Dendritic cell treated with granulocyte-macrophage colony-stimulating factor and Interleukin-4, amounts not matched to agents 40 ng/mL and 50 ng/mL, for 4 days (primary cell): ENCODE measurements at regions not wholly inside any gene's neighbourhood (a gene's known extent, or its start where the extent isn't known, plus 50 kb on each side); places are given as distances from the start of the nearest gene placed in this dataset.

Experiments
- H3K27ac Mint-ChIP-seq: one replicate; pipeline ENCODE4 v1.8.0; 2022; ENCODE audit warnings: mild to moderate bottlenecking, mixed read lengths
- H3K27me3 Mint-ChIP-seq: one replicate; pipeline ENCODE4 v1.8.0; 2022; ENCODE audit warnings: mild to moderate bottlenecking, mixed read lengths
- H3K36me3 Mint-ChIP-seq: one replicate; pipeline ENCODE4 v1.8.0; 2022; ENCODE audit warnings: low read depth, mixed read lengths
- H3K4me1 Mint-ChIP-seq: one replicate; pipeline ENCODE4 v1.8.0; 2022; ENCODE audit warnings: low read depth, mixed read lengths
- H3K4me3 Mint-ChIP-seq: one replicate; pipeline ENCODE4 v1.8.0; 2022; ENCODE audit warnings: mild to moderate bottlenecking, moderate library complexity, mixed read lengths
- H3K9me3 Mint-ChIP-seq: one replicate; pipeline ENCODE4 v1.8.0; 2022; ENCODE audit warnings: mixed read lengths
- intact Hi-C: fragments of 100-400 bp; cut with micrococcal nuclease; formaldehyde crosslinking; loops from one replicate; pipeline ENCODE4 v1.15.0; 2022

DNA sequence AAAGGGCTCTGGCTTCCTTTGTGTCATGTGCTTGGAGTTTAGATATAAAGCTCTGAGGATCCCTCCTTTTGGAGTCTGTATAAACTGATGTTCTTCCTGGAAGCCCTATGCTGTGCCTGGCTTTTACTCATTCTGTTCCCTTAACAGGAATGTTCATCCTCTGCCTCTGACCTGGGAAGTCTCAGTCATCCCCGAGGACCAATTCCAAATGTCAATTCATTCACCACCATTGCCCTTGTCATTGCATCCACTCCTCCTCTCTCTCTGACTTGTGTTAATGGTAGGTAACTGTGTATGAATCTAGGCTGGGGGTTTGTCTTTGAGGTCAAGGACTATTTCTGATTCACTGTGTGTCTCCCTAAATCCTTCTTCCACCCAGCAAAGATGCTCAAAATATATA, 204.2 kb upstream of the CAMK1G start:
- Mint-ChIP-seq H3K27me3 (peaks cover 7% of the 10 kb centered on the region), H3K4me1 (no peaks in the 10 kb centered on the region), H3K36me3 (no peaks in the 10 kb centered on the region), H3K27ac (no peak overlapping the region), H3K4me3 (no peak overlapping the region), H3K9me3 (no peaks in the 10 kb centered on the region)
- intact Hi-C loops, result no loop called here

- Mint-ChIP-seq H3K27ac (no peak overlapping the region), H3K9me3 (no peaks in the 10 kb centered on the region), H3K27me3 (peaks cover 4% of the 10 kb centered on the region), H3K4me1 (no peaks in the 10 kb centered on the region), H3K36me3 (no peaks in the 10 kb centered on the region), H3K4me3 (no peak overlapping the region)
- intact Hi-C loops, result no loop called here
These were observed 203.1 kb upstream of the CAMK1G start for GRCh38 chr1:209380420-209380819.

DNA sequence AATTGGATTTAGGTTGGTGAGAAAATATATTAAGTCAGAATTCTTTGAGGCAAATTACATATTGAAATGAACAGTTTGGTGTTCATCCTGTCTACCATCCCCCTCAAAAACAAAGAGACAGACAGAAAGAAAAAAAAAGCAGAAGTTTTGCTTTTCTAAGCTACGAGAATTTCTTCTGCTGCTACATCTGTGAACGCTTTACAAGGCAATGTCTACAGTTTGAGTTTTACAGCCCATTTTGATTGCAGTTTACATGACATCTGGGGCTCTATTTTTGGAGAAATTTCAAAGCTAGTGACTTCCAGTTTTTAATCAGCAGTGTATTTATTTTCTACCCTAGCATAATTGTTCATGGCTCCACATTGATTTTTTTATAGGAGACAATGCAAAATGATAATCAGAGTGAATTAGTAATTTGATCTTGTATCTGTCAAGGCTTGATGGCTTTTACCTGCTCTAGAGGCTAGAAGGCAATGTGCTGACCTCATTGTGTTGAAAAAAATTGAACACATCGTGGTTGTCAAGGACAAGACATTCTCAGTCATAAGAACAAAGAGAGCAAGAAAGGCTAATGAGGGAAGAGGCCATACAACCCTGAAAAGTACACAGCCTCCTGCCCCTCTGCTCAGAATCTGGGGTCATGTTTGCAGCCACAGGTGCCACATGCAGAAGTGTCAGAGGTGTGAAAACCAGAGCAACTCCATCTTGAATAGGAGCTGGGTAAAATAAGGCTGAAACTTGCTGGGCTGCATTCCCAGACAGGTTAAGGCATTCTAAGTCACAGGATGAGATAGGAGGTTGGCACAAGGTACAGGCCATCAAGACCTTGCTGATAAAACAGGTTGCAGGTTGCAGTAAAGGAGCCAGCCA, 201.0 kb upstream of the CAMK1G start:
- no peaks in the 10 kb centered on the region for H3K36me3 Mint-ChIP-seq
- H3K27ac Mint-ChIP-seq, result no peak overlapping the region
- H3K27me3 Mint-ChIP-seq, result peaks cover 4% of the 10 kb centered on the region
- H3K4me3 Mint-ChIP-seq, result no peak overlapping the region
- H3K9me3 Mint-ChIP-seq, result no peaks in the 10 kb centered on the region
- intact Hi-C loops, result no loop called here
- H3K4me1 Mint-ChIP-seq, result no peaks in the 10 kb centered on the region

GRCh38 chr1:209383422-209383821, 200.1 kb upstream of the CAMK1G start:
- intact Hi-C loops, result no loop called here

DNA sequence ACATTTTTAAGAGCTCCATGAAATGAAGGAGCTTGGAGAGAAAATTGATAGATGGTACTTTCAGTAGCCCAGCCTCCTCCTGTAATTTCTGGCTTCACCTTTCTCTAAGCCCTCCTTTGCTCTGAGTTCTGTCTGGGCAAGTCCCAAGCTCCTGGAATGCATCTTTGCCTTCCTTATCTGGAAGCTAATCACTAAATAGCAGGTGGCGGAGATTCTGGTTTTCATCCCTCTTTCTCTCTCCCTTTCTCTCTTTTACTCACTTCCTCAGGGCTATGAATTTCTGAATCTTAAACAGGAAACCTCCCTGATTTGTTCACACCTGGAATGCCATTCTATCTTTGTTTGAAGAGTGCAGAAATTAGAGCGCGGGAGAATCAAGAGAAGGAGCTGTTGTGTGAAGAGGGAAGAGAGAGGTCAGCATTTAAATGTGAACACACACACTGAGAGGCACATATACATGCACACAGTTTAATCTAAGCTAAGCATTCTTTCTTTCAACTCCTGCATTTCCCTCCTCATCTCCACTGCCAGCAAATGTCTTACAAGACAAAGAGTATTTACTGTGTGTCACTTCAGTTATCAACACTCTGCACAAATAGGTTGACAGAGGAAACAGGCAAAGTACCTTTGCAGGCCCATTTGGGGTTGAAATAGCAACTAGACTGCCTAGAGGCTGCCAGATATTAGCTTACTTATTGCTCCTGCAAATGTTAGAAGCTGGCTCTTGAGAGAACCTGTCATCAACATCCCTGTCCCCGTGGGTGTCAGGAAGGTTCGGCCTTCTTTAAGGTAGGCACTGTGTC, 199.4 kb upstream of the CAMK1G start:
- Mint-ChIP-seq H3K36me3 (no peaks in the 10 kb centered on the region), H3K4me1 (peaks cover 6% of the 10 kb centered on the region), H3K4me3 (no peak overlapping the region), H3K9me3 (no peaks in the 10 kb centered on the region), H3K27ac (no peak overlapping the region), H3K27me3 (peaks cover 1% of the 10 kb centered on the region)
- intact Hi-C loops, result no loop called here

More at GRCh38 chr1:209383422-209383821, 200.1 kb upstream of the CAMK1G start:
- H3K4me1 Mint-ChIP-seq, result no peaks in the 10 kb centered on the region
- H3K36me3 Mint-ChIP-seq, result no peaks in the 10 kb centered on the region
- no peak overlapping the region for H3K27ac Mint-ChIP-seq
- peaks cover 2% of the 10 kb centered on the region for H3K27me3 Mint-ChIP-seq
- H3K9me3 Mint-ChIP-seq, result no peaks in the 10 kb centered on the region
- no peak overlapping the region for H3K4me3 Mint-ChIP-seq

- H3K9me3 Mint-ChIP-seq, result no peaks in the 10 kb centered on the region
- H3K36me3 Mint-ChIP-seq, result no peaks in the 10 kb centered on the region
- no peaks in the 10 kb centered on the region for H3K27me3 Mint-ChIP-seq
- peaks cover 11% of the 10 kb centered on the region for H3K4me1 Mint-ChIP-seq
- no peak overlapping the region for H3K4me3 Mint-ChIP-seq
- intact Hi-C loops, result no loop called here
- no peak overlapping the region for H3K27ac Mint-ChIP-seq
These were observed 198.6 kb upstream of the CAMK1G start for GRCh38 chr1:209384710-209385550.

- intact Hi-C loops, result no loop called here
- Mint-ChIP-seq H3K36me3 (no peaks in the 10 kb centered on the region), H3K27ac (no peak overlapping the region), H3K9me3 (no peaks in the 10 kb centered on the region), H3K27me3 (no peaks in the 10 kb centered on the region), H3K4me3 (no peak overlapping the region), H3K4me1 (peaks cover 11% of the 10 kb centered on the region)
These were observed 197.4 kb upstream of the CAMK1G start for GRCh38 chr1:209386156-209386555.

DNA sequence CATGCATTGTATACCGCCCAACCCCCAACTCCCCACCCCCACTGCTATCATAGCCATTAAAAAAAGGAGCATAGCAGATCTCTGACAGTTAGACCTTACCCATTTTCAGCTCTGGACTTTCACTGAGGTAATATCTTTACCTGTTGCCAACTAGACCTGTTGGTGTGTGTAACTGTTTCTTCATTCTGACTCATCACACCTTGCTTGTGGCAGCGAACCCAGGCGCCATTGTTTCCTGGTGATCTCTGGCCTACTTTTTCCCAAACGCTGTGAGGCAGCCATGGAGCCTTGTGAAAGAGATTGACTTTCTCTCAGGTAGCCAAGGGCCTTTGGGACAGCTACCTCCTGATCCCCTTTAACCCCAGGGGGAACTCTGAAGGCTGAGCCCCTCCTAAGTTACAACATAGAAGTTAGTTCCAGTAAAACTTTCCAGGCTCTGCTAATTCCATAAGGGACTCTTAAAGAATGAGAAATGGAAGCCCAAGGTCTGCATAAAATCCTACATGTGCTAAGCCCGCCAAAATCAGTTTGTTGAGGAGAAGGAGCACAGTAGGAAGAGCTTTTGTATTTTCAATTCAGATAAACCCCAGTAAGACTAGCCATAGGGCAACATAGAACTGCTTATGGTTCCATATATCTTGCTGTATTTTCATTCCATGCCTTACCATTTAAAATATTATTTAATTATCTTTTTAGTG, 196.1 kb upstream of the CAMK1G start:
- no peak overlapping the region for H3K27ac Mint-ChIP-seq
- peaks cover 11% of the 10 kb centered on the region for H3K4me1 Mint-ChIP-seq
- intact Hi-C loops, result no loop called here
- no peaks in the 10 kb centered on the region for H3K36me3 Mint-ChIP-seq
- no peak overlapping the region for H3K4me3 Mint-ChIP-seq
- H3K9me3 Mint-ChIP-seq, result no peaks in the 10 kb centered on the region
- H3K27me3 Mint-ChIP-seq, result no peaks in the 10 kb centered on the region

DNA sequence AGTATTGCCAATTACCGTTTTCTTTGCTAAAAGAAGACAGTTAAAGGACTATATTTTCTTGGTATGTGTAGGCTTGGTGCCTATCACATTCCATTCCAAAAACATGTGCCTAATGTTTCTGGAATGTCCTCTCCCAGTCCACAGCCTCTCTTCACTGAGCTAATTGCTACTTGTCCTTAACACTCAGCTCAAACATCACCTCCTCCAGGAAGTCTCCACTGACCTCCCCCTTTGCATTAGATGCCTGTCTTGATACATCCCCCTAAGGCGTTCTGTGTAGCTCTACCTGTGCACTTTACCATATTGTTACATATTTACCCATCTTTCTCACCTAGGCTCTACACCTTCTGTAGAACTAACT, 195.6 kb upstream of the CAMK1G start:
- H3K36me3 Mint-ChIP-seq, result no peaks in the 10 kb centered on the region
- no peak overlapping the region for H3K4me3 Mint-ChIP-seq
- no peak overlapping the region for H3K27ac Mint-ChIP-seq
- H3K27me3 Mint-ChIP-seq, result no peaks in the 10 kb centered on the region
- no peaks in the 10 kb centered on the region for H3K9me3 Mint-ChIP-seq
- intact Hi-C loops, result no loop called here
- peaks cover 11% of the 10 kb centered on the region for H3K4me1 Mint-ChIP-seq

DNA sequence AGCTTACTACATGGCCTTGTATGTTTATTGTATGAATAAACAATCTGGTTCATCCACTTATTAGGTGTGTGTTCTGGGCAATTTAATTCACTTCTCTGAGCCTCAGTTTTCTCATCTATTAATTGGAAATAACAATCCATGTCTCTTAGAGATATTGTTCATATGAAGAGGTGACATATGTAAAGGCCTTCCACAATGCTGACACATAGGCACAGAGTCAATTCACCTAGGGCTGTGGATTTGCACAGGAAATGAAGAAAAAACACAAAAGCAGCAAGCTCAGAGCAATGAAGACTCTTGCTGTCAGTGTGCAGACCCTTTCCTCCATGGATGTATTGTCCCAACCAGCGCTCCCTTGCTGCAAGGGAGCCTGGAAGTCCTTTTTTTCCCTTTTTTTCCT, 195.2 kb upstream of the CAMK1G start:
- no peaks in the 10 kb centered on the region for H3K36me3 Mint-ChIP-seq
- peaks cover 11% of the 10 kb centered on the region for H3K4me1 Mint-ChIP-seq
- no peaks in the 10 kb centered on the region for H3K9me3 Mint-ChIP-seq
- no peak overlapping the region for H3K27ac Mint-ChIP-seq
- no peak overlapping the region for H3K4me3 Mint-ChIP-seq
- intact Hi-C loops, result no loop called here
- H3K27me3 Mint-ChIP-seq, result no peaks in the 10 kb centered on the region

DNA sequence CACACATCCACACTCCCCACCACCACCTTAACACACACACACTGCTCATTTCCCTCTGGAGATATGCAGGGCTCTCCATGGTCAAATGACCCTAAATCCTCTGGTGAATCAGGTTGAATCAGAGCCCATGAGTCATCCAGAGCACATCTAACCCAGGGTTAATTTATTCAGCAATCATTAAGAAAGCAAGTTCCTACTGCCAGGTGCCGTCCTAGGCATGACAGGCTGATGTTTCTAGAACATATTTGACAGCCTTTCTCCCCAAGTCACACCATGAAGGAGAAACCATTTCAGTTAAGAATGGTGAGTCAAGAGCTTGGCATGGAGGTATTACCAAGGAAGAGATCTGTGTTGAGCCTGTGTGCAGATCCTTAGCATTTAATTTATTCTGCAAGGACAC, 194.3 kb upstream of the CAMK1G start:
- H3K27me3 Mint-ChIP-seq, result no peaks in the 10 kb centered on the region
- H3K4me3 Mint-ChIP-seq, result no peak overlapping the region
- no peak overlapping the region for H3K27ac Mint-ChIP-seq
- no peaks in the 10 kb centered on the region for H3K9me3 Mint-ChIP-seq
- intact Hi-C loops, result no loop called here
- H3K4me1 Mint-ChIP-seq, result peaks cover 11% of the 10 kb centered on the region
- H3K36me3 Mint-ChIP-seq, result no peaks in the 10 kb centered on the region

GRCh38 chr1:209389975-209390374, 193.5 kb upstream of the CAMK1G start:
- Mint-ChIP-seq H3K9me3 (no peaks in the 10 kb centered on the region), H3K27ac (no peak overlapping the region), H3K4me3 (no peak overlapping the region)

DNA sequence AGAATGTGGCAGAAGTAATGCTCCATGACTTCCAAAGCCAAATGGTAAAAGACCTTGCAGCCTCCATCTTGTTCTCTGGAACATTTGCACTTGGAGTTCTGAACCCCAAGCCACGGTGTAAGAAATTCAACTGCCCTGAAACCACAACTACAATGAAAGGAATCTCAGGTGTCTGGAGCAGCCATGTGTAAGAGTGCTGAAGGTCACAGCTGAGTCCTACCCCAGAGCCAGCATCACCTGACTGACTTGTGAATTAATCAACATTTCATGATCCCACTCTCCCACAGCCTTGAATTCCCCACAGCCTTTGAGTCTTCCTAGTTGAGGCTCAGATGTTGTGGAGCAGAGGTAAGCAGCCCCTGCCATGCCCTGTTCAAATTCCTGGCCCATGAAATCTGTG, 192.8 kb upstream of the CAMK1G start:
- peaks cover 18% of the 10 kb centered on the region for H3K4me1 Mint-ChIP-seq
- intact Hi-C loops, result no loop called here

More at GRCh38 chr1:209389975-209390374, 193.5 kb upstream of the CAMK1G start:
- Mint-ChIP-seq H3K4me1 (peaks cover 11% of the 10 kb centered on the region), H3K27me3 (no peaks in the 10 kb centered on the region), H3K36me3 (no peaks in the 10 kb centered on the region)
- intact Hi-C loops, result no loop called here

More for the DNA sequence above, 192.8 kb upstream of the CAMK1G start:
- Mint-ChIP-seq H3K27ac (no peak overlapping the region), H3K36me3 (no peaks in the 10 kb centered on the region), H3K27me3 (peaks cover 4% of the 10 kb centered on the region), H3K9me3 (no peaks in the 10 kb centered on the region), H3K4me3 (no peak overlapping the region)
